K562 (cell line): ENCODE measurements at regions not wholly inside any gene's neighbourhood (a gene's known extent, or its start where the extent isn't known, plus 50 kb on each side); places are given as distances from the start of the nearest gene placed in this dataset.

Experiments used
- ATAC-seq: fragments of 200-7000 bp; cut with Tn5 transposase; 3 replicates; pipeline ENCODE4 v1.9.1; 2020; ENCODE audit warnings: moderate library complexity
- BruUV-seq: library from RNA; stranded (reverse); fragments of 400-500 nt; replicated peaks from 2 replicates; lab custom pipeline; 2021; lab: Mats Ljungman, UMichigan
- CTCF ChIA-PET: fragments of 300-600 bp; formaldehyde crosslinking; extraction: SDS; loops from one replicate; lab custom pipeline; 2021; ENCODE audit warnings: low intra/inter-chr PET ratio; lab: Yijun Ruan, JAX
- POLR2A ChIA-PET: fragments of 300-600, 350-650 bp; sonication (Branson Sonifier 250); formaldehyde crosslinking; extraction: SDS; loops from one replicate; lab custom pipeline; 2021; ENCODE audit warnings: antibody characterized with exemption, inconsistent platforms; lab: Yijun Ruan, JAX
- DNase-seq, 4 experiments: peaks; one replicate each; pipeline versions ENCODE4 v3.0.0 to v3.0.0-alpha.2; 2011 to 2018; ENCODE audit warnings: low spot score in 3 of 4, mixed read lengths in 3 of 4; ENCODE audit errors: extremely low read depth in 1 of 4
- FAIRE-seq: peaks from 2 replicates; lab custom pipeline; 2011; peaks lifted over from hg19 to GRCh38; lab: Jason Lieb, UNC
- H2AFZ ChIP-seq: 2 replicates; pipeline ENCODE4 v1.6.0; 2011; ENCODE audit warnings: low read depth, low read length, control low read depth, inconsistent platforms
- H3K27ac ChIP-seq: fragments of 200-600 bp; 3 replicates; pipeline ENCODE4 v1.8.0; 2011; ENCODE audit warnings: low read depth, mild to moderate bottlenecking, control low read depth, inconsistent platforms, low read length, moderate library complexity, mixed read lengths; ENCODE audit errors: extremely low read depth
- H3K27me3 ChIP-seq, 2 experiments: fragments of 300-600 bp in 1 of 2; 2 replicates in 1 of 2; 3 replicates in 1 of 2; pipeline versions ENCODE4 v1.6.0 to v1.8.0; 2011; ENCODE audit warnings: inconsistent platforms in 2 of 2, low read length in 2 of 2, mild to moderate bottlenecking in 1 of 2, mixed read lengths in 1 of 2, moderate library complexity in 1 of 2; ENCODE audit not compliant: control insufficient read depth in 2 of 2, insufficient read depth in 2 of 2
- H3K36me3 ChIP-seq: fragments of 300-600 bp; 3 replicates; pipeline ENCODE4 v1.8.0; 2011; ENCODE audit warnings: mild to moderate bottlenecking, low read length, inconsistent platforms; ENCODE audit not compliant: control insufficient read depth, insufficient read depth
- H3K4me1 ChIP-seq, 2 experiments: fragments of 200-600 bp in 1 of 2; replicated peaks in 1 of 2; 2 replicates in 1 of 2; 3 replicates in 1 of 2; pipeline versions ENCODE4 v1.5.1 to v1.8.0; 2011; ENCODE audit warnings: inconsistent platforms in 2 of 2, low read length in 2 of 2, mild to moderate bottlenecking in 1 of 2, mixed read lengths in 1 of 2, moderate library complexity in 1 of 2; ENCODE audit not compliant: control insufficient read depth in 2 of 2, insufficient read depth in 2 of 2
- H3K4me2 ChIP-seq: 2 replicates; pipeline ENCODE4 v1.6.1; 2011; ENCODE audit warnings: low read length, control low read depth, inconsistent platforms, mixed read lengths; ENCODE audit not compliant: insufficient read depth
- H3K4me3 ChIP-seq: fragments of 200-600 bp; sonication (generic), shearing (Covaris generic); 2 replicates; pipeline ENCODE4 v1.5.1; 2016; ENCODE audit warnings: control low read depth, inconsistent platforms
- H3K79me2 ChIP-seq: fragments of 200-600 bp; 3 replicates; pipeline ENCODE4 v1.8.0; 2011; ENCODE audit warnings: low read length, inconsistent platforms; ENCODE audit not compliant: control insufficient read depth, insufficient read depth
- H3K9ac ChIP-seq, 2 experiments: 2 replicates each; pipeline versions ENCODE4 v1.6.0 to v1.6.1; 2011; ENCODE audit warnings: low read depth in 2 of 2, low read length in 2 of 2, control low read depth in 1 of 2, inconsistent platforms in 1 of 2, mild to moderate bottlenecking in 1 of 2, mixed read lengths in 1 of 2; ENCODE audit not compliant: insufficient read depth in 1 of 2
- H3K9me1 ChIP-seq: one replicate; pipeline ENCODE4 v1.6.0; 2011; ENCODE audit warnings: inconsistent platforms, mild to moderate bottlenecking, low read length, moderate library complexity; ENCODE audit not compliant: control insufficient read depth, insufficient read depth
- H3K9me3 ChIP-seq: replicated peaks from 2 replicates; pipeline ENCODE4 v1.5.1; 2011; ENCODE audit warnings: low read depth, low read length, inconsistent platforms; ENCODE audit not compliant: control insufficient read depth, insufficient read depth
- H4K20me1 ChIP-seq: replicated peaks from 2 replicates; pipeline ENCODE4 v1.6.1; 2011; ENCODE audit warnings: low read length, inconsistent platforms, mixed read lengths; ENCODE audit not compliant: control insufficient read depth, insufficient read depth
- BHLHE40 ChIP-seq: IDR thresholded peaks from 2 replicates; pipeline ENCODE4 v1.6.1; 2011; ENCODE audit warnings: low read length, improper control_type of control experiment
- CSDE1 ChIP-seq, 2 experiments: fragments of 450-650 bp; IDR thresholded peaks; 2 replicates each; pipeline ENCODE4 v1.6.1; 2016; ENCODE audit warnings: mild to moderate bottlenecking in 1 of 2
- KLF13 ChIP-seq: fragments of 450-650 bp; IDR thresholded peaks from 2 replicates; pipeline ENCODE4 v1.6.1; 2016; ENCODE audit warnings: missing genetic modification characterization, low read depth, mild to moderate bottlenecking, missing compliant biosample characterization, moderate library complexity, borderline replicate concordance
- MGA ChIP-seq: fragments of 450-650 bp; IDR thresholded peaks from 2 replicates; pipeline ENCODE4 v1.6.1; 2016; ENCODE audit warnings: mild to moderate bottlenecking, moderate library complexity
- SOX6 ChIP-seq: fragments of 450-650 bp; IDR thresholded peaks from 2 replicates; pipeline ENCODE4 v1.6.1; 2014; ENCODE audit warnings: mild to moderate bottlenecking
- ZNF23 ChIP-seq: fragments of 250-450 bp; sonication (Bioruptor Pico); IDR thresholded peaks from 2 replicates; pipeline ENCODE4 v1.4.0; 2020; ENCODE audit warnings: mild to moderate bottlenecking
- ZNF239 ChIP-seq: fragments of 250-450 bp; sonication (Bioruptor Pico); IDR thresholded peaks from 2 replicates; pipeline ENCODE4 v1.4.0; 2020; ENCODE audit warnings: mild to moderate bottlenecking
- ZNF398 ChIP-seq: fragments of 250-450 bp; sonication (Bioruptor Pico); IDR thresholded peaks from 2 replicates; pipeline ENCODE4 v1.8.0; 2021; ENCODE audit warnings: moderate library complexity, mild to moderate bottlenecking, inconsistent platforms
- ZNF583 ChIP-seq: fragments of 250-450 bp; sonication (Bioruptor Pico); IDR thresholded peaks from 2 replicates; pipeline ENCODE4 v1.4.0; 2020
- ZSCAN29 ChIP-seq: fragments of 450-650 bp; IDR thresholded peaks from 2 replicates; pipeline ENCODE4 v1.6.1; 2017
- WGBS: fragments of 100-300 bp; shearing (Covaris generic); methylation state at CpG from one replicate; pipeline ENCODE4 v1.1.6; 2016; ENCODE audit warnings: low coverage, mixed read lengths; ENCODE audit not compliant: insufficient coverage; ENCODE audit errors: missing lambda C conversion rate; 5-methylcytosine and 5-hydroxymethylcytosine counted together
- in situ Hi-C: fragments of 300-500 bp; cut with MboI; formaldehyde crosslinking; loops from 4 replicates; pipeline ENCODE4 v1.15.0; 2018; ENCODE audit warnings: inconsistent platforms, mixed read lengths
- intact Hi-C: fragments of 100-400 bp; cut with micrococcal nuclease; formaldehyde crosslinking; loops from 2 replicates; pipeline ENCODE4 v1.14.2; 2022

GRCh38 chr1:209231476-209232156 is 351.9 kb upstream of the CAMK1G start:
- FAIRE-seq: no peak
- DNase-seq: no peak
- intact Hi-C loops (no loop called here), in situ Hi-C loops (no loop called here)
- no TSS peak for BruUV-seq
- Histone ChIP-seq H3K36me3 (no peaks in the 10 kb centered on the region), H3K79me2 (no peaks in the 10 kb centered on the region), H2AFZ (no peak overlapping the region), H3K9ac (no peak overlapping the region), H3K27me3 (peaks cover 0 to 10% of the 10 kb centered on the region in 2 experiments; a peak in 2 of 5 replicates), H3K9me3 (no peaks in the 10 kb centered on the region), H3K27ac (no peak overlapping the region), H3K4me2 (no peak overlapping the region), H3K4me3 (no peak overlapping the region), H3K4me1 (no peaks in the 10 kb centered on the region), H4K20me1 (no peaks in the 10 kb centered on the region), H3K9me1 (no peaks in the 10 kb centered on the region)
- no peak for ATAC-seq
- 14% methylated on average over 26 of the region's 84 CpGs for WGBS
- ChIA-PET POLR2A (no interaction called here), CTCF (no interaction called here)
- TF ChIP-seq KLF13 (tag): no peak
- no peak for TF ChIP-seq CSDE1 (IDR thresholded peaks at IDR 0.05)
- TF ChIP-seq BHLHE40: no peak
- no peak for TF ChIP-seq ZNF239 (CRISPR knock-in tag)
- no peak for TF ChIP-seq ZSCAN29
- TF ChIP-seq SOX6: no peak
- TF ChIP-seq MGA: no peak
- no peak for TF ChIP-seq ZNF398 (CRISPR knock-in tag)
- TF ChIP-seq ZNF23 (CRISPR knock-in tag): no peak
- TF ChIP-seq ZNF583 (CRISPR knock-in tag): no peak
